CD4-positive, alpha-beta T cell treated with Interferon gamma for 1 hour (primary cell): ENCODE measurements at regions not wholly inside any gene's neighbourhood (a gene's known extent, or its start where the extent isn't known, plus 50 kb on each side); places are given as distances from the start of the nearest gene placed in this dataset.

Experiments used
- DNase-seq: peaks from one replicate; pipeline ENCODE4 v3.0.0-alpha.2; 2020

DNA sequence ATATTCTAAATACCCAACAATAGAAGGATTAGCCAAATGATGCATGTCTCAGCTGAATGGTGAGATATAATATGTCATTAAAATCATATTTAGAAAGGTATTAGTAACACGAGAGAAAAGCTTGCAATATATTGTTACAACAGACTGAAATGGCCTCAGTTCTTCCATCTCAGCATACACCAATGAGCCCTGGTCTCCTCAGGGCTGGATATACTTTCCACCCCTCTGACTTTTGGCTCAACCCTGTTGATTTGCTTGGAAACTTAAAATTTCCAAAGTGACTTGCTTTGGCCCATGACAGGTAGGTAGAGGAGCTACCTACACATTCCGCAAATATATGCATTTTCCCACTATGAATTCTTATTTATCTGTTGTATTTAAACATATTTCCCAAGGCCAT lies 908.1 kb upstream of the TMEM132C start:
- no peak for DNase-seq

DNA sequence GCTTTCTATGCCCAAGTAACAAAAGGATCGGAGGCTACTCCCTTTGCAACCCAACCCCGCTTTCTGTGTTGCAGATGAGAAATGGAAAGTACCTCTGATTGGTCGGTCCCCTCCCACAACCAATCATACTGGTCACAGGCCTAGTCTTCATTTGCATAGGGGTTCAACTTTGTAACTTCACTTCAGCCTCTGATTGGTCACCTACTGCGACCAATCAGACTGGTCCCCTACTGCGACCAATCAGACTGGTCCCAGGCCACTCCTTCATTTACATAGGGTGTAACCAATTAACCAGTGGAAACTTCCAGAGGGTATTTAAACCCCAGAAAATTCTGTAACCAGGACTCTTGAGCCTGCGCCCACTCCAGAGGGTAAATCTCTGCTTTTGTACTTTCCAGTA lies 906.4 kb upstream of the TMEM132C start:
- DNase-seq: no peak

DNA sequence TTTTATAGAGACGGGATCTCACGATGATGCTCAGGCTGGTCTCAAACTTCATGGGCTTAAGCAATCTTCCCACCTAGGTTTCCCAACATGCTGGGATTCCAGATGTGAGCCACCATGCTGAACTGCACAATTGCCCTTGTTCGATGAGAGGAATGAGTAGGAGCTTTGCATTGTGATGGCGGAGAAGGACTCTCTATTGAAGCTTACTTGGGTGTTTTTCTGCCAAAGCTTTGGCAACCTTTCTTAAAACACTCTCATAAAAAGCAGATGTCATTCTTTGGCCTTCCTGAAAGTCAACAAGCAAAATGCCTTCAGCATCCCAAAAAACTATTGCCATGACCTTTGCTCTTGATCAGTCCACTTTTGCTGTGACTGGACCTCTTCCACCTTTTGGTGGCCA lies 904.8 kb upstream of the TMEM132C start:
- no peak for DNase-seq

DNA sequence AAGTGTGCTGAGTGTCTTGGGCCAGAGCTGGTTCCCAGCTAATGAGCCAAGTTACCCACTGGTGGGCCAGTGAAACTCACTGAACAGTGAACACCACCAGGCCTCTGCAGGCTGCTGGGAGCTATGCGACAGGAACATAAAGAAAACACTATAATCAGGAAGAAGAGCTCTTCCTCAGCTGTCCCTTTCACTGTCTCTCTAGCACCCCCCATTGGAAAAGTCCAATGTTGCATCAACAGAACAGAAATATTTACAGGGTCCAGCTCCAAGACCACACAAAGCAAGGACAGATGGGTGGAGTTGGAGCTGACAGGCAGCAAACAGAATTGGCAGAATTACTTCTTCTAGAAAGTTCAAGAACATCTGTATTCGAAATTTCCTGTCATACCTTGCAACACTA lies 903.6 kb upstream of the TMEM132C start:
- no peak for DNase-seq

DNA sequence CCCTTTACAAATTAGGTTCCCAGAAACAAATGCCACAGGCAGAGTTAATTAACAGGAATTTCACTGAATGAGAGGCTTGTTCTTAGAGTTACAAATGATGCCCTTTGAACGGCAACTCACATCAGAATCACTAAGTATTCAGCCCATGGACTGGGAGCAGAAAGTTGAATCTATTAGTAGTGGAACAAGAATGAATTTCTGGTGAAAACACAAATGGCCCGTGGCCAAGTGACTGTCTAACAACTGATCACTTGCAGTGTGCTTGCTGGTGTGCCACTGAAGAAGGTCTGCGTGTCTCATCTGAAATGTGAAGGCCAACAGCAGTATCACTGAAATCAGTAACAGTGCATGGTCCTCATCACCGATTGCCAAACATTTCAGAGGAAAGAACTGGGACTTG lies 893.4 kb upstream of the TMEM132C start:
- no peak for DNase-seq

DNA sequence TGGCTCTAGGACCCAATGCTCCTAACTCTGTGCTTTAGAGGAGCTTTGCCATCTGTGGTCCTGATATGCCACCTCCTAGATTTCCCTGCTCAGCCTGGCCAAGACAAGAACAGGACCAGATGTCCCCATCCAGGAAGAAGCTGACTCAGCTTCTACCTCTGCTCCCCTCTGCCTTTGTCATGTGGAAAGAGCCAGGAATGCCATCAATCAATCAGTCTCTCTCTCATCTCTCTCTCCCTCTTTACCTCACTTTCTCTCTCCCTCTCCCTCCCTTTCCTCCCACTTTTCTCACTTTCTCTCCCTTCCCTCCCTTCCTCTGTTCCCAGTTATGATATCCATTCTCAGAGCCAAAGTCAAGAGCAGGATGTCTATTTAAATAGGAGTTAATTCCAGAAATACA lies 892.5 kb upstream of the TMEM132C start:
- DNase-seq: no peak

DNA sequence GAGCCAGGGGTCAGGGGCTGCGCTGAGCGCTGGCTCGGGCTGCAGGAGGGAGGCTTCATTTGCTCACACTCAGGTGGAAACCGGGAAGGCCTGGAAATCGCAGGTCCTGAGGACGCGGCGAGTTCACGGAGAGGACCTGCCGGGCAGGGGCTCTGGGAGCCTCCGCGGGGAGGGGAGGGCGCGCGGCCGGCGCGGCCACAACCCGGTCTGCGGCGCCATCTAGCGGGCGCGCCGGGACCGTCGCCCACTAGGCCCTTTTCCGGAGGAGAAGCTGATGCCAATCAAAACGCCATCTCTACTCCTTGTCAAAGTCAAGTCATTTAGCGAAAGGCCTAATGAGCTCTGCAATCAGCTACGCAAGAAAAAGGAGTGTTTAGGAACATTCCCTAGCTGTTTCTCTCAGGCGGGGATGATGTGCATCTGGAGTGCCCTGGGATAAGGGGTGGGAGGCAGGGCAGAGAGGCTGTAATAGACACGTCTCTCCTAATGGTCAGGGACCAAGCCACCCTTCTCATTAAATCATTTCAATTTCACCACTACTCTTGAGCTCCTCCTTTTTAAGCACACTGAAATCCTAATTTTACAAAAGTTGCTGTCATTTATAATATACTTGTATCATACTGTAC lies 885.8 kb upstream of the TMEM132C start:
- DNase-seq: no peak

DNA sequence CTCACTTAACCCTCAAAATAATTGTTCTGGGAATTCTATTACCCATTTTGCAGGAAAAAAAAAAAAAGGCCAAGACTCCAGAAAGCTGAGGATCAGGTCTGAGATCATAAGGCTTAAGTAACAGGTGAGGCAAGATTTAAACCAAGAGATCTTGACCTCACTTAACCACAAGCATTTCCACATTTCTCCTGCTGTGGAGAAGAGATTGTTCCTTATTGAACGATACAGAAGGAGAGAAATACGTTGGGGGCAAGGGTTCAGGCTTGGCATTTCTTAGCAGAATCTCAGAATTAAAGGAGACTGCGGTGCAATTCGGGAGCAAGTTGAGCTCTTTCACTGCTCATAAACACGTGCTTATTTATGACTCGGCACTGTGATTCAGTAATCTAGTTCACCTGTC lies 885.3 kb upstream of the TMEM132C start:
- no peak for DNase-seq

DNA sequence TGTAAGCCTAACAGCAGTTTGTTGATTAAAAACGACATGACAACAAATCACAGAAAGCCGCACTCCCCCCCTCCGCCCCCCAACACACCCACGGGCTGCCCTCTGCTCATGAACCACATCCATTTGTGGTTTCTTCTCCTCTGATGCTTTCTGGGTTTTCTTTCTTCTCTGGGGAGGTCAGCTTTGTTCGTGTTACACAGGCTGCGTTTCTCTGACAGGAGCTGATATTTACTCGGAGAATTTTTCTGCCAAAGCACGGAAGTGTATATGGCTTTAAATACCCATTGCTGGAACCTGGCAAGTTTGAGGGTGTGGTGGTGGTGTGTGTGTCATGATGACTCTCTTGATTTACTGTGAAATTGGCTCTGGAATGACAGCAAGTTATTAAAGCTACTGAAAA lies 883.7 kb upstream of the TMEM132C start:
- no peak for DNase-seq

DNA sequence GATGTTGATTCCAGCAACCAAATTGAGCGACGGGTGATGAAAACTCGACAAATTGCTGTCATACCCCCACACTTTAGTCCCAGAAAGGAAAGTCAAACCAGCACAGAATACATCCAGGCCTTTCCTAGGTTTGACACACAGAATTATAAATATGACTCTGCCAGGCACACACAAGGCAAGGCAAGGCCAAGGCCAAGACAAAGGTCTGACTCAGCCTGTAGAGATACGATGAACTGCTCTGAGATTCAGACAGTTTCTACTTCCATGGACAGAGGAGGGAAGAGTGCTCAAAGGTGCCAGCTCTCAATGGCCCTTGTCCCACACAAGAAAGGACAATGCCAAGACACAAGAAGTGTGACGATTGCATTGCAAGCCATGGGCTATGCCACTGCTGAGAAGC lies 880.2 kb upstream of the TMEM132C start:
- no peak for DNase-seq

DNA sequence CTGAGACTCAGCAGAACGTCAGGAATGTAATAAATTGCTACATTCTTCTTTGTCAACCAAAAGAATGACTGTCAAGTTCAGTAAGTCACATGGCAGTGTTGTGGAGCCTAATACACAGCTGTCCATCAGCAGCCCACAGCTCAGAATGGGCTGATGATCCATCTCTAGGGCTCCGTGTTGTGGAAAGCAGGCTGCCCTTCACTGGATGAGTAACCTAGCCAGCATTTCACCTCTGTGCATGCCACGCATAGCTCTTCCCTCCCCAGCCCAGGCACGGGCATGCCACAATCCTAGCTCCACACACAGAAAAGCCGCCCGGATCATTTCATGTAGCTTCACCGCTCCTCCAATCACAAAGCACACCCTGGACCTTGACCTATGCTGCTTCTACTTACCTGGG lies 878.0 kb upstream of the TMEM132C start:
- DNase-seq: no peak

DNA sequence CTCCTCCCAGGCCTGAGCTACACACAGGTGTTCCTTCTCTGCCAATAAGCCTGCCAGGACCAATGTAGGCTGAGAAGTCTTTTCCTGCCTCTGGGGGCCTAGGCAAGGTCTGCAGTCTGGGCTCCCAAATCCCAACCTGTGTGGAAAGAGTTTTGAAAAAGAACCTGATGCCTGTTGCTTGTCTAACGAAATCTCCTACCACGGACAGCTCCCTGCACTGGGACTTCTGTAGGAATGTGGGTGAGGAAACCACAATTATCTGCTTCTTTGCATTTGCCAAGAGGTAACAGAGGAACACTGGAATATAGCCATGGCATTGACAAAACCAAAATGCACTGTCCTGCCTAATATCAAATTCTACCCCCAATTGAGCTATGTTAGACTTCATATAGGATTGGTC lies 877.0 kb upstream of the TMEM132C start:
- DNase-seq: no peak

DNA sequence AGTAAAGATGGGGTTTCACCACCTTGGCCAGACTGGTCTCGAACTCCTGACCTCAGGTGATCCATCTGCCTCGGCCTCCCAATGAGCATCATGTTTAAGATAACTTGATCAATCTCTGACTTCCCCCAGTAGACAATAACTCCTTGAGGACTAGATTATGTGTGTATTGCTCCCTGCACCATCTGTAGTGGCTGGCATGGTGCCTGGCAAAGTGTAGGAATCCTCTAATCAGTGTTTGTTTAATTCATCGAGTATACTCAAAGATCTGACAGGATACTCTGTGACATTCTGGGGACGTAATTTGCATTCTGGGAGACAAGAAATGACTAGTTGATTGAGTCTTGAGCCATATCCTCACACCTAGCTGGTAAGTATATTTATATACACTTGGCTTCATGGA lies 873.5 kb upstream of the TMEM132C start:
- DNase-seq: no peak

DNA sequence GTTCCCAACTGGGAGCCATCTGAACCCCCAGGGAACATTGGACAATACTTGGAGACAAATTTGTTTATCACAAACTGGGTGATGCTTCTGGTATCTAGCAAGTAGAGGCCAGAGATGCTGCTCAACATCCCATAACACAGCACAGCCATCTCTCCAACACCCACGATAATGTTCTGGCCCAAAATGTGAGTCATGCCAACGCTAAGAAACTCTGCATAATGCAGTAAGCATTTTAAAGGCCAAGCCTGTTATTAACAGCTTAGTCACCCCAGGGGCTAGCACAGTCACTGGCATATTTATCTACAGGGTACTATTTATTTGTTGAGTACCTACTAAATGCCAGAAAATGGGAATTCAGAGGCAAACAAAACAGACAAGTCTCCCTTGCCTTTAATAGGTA lies 873.1 kb upstream of the TMEM132C start:
- DNase-seq: no peak

DNA sequence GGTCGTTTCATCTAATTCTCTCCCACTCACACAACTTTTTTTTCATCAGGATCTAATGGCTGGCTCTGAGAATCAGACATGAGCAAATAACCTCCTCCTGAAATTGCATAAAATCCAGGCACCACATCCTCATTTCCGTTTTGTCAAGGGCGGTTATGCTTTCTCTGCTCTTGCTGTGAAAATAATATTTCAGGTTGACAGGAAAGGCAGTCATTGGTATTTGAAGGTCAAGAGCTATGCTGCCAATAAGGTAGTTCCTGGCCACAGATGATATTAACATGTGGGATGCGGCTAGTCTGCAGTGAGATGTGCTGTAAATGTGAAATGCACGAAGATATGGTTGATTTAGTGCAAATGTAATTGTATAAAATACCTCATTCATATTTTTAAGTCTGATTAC lies 870.2 kb upstream of the TMEM132C start:
- DNase-seq: no peak

DNA sequence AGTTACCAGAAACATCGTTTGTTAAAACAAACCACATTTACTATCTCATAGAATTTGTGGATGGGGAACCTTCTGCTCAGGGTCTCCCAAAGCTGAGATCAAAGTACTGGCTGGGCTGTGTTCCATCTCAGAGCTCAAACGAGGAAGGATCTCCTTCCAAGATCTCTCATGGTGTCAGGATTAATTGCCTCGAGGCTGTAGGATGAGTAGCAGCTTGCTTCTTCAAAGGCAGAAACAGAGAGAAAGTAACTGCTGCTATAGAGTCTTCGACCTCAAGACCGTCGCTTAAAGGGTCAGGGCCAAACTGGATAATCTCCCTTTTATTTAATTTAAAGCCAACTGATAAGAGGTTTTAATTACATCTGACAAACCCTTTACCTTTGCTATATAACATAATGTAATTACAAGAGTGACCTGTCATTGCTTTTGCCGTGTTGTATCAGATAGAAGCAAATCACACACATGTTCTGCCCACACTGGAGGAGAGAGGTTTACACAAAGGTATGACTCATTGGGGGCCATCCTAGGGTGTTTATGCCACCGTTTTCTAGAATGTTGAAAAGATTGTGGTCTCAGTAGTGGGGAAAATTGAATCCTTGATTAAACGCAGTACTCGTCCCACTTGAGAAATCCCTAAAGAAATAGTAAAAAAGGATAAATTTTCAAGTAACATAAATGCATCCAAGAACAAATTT lies 868.8 kb upstream of the TMEM132C start:
- DNase-seq: no peak

DNA sequence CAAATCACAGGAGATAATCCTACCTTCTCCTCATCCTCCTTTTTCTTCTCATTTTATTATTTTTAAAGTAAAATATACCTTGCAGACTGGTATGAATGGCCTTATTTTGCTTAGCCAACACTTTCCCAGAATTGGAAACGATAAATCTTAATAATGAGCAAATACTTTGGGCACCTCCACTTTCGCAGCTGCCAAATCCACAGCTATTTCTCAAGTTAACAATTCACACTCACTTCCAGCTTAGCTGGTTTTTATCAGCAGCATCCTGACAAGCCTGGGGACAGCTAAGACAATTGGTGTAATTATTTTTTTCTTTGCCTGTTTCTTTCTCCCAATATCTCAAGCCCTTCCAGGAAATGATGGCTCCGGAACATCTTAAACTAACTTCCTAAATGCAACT lies 867.5 kb upstream of the TMEM132C start:
- DNase-seq: no peak

DNA sequence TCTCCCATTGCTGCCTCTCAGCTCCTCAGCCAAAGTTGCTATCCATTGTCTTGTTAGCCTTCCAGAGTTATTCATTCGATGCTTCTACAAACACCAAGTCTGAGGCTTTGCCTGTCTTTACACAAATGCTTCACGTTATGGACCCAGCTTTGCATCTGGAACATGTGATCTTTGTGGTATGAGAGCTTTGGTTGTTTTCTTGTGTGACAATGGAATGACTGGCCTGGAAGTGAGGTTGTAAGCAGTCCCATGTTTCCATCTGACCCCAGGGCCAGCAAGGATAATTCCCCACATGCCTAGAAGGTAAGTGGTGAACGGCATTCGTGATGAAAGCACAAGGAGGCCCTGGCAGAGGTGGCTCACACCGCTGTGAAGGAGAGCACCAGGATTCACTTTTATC lies 866.7 kb upstream of the TMEM132C start:
- DNase-seq: no peak

DNA sequence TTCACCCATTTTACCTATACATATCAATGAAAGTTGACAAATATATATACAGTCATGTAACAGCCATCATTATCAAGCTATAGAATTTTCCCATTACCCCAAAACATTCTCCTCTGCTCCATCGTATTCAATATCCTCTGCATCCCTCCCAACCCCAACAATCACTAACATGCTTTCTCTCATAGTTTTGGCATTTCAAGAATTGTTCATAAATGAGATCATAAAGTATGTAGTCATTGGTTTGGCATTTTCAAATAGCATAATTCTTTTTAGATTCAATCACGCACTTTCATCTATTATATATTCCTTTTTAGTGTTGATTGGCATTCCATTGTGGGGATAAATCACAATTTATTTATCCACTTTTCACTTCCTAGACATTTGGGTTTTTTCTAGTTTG lies 866.0 kb upstream of the TMEM132C start:
- no peak for DNase-seq

DNA sequence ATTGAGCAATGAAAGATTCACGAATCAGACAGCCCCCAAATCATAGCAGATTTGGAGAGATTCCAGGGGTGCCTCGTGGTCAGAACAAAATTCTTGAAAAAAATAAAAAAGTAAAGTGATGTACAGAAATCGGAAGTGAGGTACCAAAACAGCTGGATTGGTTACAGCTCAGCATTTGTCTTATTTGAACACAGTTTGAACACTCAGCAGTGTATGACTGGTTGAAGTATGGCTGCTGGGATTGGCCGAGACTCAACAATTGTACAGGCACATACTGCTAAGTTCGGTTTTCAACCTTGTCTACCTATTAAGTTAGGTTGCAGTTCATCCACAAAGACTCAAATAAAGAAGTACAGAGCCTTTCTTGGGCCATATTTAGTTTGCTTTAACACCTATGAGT lies 865.4 kb upstream of the TMEM132C start:
- no peak for DNase-seq

DNA sequence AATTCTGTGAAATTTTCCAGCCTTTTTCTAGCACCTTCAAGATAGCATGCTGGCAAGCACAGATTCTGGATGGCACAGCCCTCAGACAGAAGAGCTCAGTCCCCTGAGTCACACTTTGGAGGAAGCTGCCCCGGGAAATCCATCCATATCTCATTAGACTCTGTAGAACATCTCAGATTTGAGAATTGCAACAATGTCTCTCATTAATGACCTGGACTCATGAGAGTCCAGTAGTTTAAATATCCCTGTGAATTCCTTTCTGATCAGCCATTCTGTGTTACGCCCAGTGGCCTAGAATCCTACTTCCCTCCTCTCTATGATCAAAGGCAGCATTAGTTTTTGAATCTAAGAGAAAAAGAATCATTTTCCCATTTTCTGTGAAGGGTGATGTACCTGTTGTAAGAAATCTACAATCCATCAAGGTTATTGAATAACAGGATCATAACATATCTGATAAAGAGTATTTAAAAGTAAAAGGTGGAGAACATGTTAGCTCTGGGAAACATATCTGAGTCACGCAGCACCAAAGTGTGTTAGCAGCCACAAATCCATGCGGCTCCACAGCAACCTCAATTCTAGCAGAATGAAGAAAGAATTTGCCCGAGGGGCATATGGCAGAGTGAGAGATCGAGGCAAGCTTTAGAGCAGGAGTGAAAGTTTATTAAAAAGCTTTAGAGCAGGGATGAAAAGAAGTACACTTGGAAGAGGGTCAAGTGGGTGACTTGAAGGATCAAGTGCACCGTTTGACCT lies 855.6 kb upstream of the TMEM132C start:
- DNase-seq: no peak

DNA sequence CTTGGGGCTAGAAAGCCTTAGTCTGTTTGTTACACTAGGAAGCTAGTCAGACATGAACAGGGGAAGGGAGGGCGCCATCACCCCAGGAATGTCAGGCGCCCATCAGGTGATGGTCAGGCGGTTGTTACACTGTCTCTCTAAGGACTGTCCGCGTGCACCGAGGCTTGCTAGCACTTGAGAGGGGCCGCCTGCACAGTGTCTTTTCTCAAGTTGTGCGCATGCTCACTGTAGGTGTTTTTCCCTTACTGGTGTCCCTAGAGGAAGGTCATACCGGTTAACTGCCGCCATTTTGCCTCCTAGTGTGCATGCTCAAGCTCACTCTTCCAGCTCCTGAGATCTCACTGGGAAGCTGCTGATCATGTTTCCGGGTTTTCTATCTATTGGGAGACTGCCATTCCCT lies 855.0 kb upstream of the TMEM132C start:
- no peak for DNase-seq

DNA sequence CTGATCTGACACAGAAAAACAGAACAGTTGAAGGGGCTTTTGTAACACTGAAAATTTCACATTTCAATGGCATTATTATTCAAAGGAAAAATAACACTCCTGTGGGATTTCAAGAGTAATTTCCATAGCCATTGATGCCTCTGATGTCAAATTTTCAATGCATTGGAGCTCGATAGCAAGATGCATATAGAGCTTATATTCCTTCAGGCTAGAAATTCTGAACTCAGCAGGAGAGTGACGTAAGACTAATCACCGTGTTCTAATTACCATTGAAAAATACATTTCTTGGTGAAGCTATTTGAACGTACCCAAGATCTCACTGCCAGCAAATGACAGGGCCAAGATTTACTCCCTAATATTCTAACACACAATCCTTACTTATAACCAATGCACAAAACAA lies 854.1 kb upstream of the TMEM132C start:
- no peak for DNase-seq

DNA sequence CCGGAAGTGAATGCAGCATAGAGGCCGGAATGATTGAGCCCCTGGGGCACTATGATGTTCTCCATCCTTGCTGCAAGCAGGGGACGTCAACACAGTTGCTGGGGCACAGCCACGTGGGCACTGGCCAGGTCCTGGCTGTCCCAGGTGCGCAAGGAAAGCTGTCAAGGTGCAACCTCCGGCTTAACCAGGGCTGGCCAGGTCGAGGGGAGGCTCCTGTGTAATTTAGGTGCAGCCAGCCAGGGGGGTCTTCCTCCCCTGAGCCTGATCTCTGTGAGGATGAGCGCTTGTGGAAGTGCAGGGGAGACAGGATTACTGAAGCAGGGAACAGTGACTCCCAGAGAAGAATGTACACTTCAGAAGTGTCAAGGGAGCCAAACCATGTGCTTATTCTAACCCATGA lies 852.8 kb upstream of the TMEM132C start:
- no peak for DNase-seq

DNA sequence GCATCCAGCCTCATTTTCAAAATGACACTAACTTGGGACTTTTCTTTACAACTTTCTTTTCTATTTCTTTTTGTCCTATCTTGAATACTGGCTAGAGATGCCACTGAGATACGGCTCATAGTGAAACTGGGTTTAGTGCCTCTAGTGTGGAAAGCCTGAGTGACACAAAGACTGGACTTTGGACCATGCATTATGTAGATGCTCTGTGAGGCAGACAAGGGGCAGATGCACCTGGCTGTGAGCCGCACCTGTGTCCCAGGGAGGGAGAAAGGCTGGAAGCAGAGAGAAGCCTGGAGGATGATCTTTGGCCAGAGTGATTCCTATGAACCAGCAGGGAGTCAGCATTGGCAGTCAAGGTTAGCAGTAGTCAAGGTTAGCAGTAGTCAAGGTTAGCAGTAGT lies 852.3 kb upstream of the TMEM132C start:
- DNase-seq: no peak
